ENCODE measurements at regions not wholly inside any gene's neighbourhood (a gene's known extent, or its start where the extent isn't known, plus 50 kb on each side); places are given as distances from the start of the nearest gene placed in this dataset.

GRCh38 chr2:107132746-107133145 is 246.8 kb upstream of the ST6GAL2 start:
- Histone ChIP-seq H3K4me1 (ENCODE audit: control insufficient read depth in 2 of 2, insufficient read depth in 2 of 2, low read length in 2 of 2) (peaks cover 11 to 14% of the 10 kb centered on the region in 2 donors), H2AFZ (ENCODE audit: insufficient read depth, low read depth, low read length, poor library complexity, severe bottlenecking) (peak overlapping the region; percentile 40), H3K79me2 (ENCODE audit: control insufficient read depth, insufficient read depth, low read length) (no peaks in the 10 kb centered on the region), H3K27ac (ENCODE audit: low read length in 2 of 2) (no peak overlapping the region), H4K20me1 (ENCODE audit: control insufficient read depth, insufficient read depth, low read length, poor library complexity, severe bottlenecking) (no peaks in the 10 kb centered on the region), H3K27me3 (replicated peaks in 1 of 4; ENCODE audit: control extremely low read depth in 1 of 4, control insufficient read depth in 3 of 4, insufficient read depth in 4 of 4, low read length in 3 of 4) (no peaks in the 10 kb centered on the region), H3K9me3 (ENCODE audit: control extremely low read depth in 1 of 3, control insufficient read depth in 2 of 3, insufficient read depth in 1 of 3, low read length in 2 of 3) (no peaks in the 10 kb centered on the region), H3K9ac (ENCODE audit: low read length) (no peak overlapping the region), H3K4me2 (replicated peaks; ENCODE audit: low read depth, low read length, poor library complexity, severe bottlenecking) (peak overlapping the region; percentile 47), H3K36me3 (replicated peaks in 1 of 2; ENCODE audit: control extremely low read depth in 1 of 2, control insufficient read depth in 1 of 2, extremely low read depth in 1 of 2, insufficient read depth in 2 of 2, low read length in 1 of 2) (no peaks in the 10 kb centered on the region), H3K4me3 (ENCODE audit: control extremely low read depth in 1 of 5, extremely low read depth in 1 of 5, insufficient read depth in 1 of 5, low read depth in 2 of 5, low read length in 4 of 5) (no peak overlapping the region)
- Mint-ChIP-seq H3K4me1 (no peaks in the 10 kb centered on the region), H3K9me3 (ENCODE audit: insufficient read depth) (no peaks in the 10 kb centered on the region), H3K4me3 (no peak overlapping the region), H3K27me3 (no peaks in the 10 kb centered on the region), H3K27ac (no peak overlapping the region)
- POLR2A ChIA-PET, result no interaction called here
- WGBS (ENCODE audit: insufficient coverage), result 90% methylated on average over 2 of the region's 4 CpGs
- CTCF ChIA-PET, result no interaction called here
- TF ChIP-seq EZH2 (IDR thresholded peaks at IDR 0.05; ENCODE audit: borderline replicate concordance, insufficient read depth, low read depth, low read length, poor library complexity, severe bottlenecking), result no peak
- TF ChIP-seq CTCF (IDR thresholded peaks at IDR 0.05), result no peak
- DNase-seq, result no peak
- intact Hi-C loops (cut with micrococcal nuclease), result no loop called here
- no peak for ATAC-seq (ENCODE audit: low read depth)

GRCh38 chr2:107133412-107133811 is 247.4 kb upstream of the ST6GAL2 start:
- no peak overlapping the region for H3K27ac Mint-ChIP-seq
- no peak for DNase-seq
- Histone ChIP-seq H4K20me1 (ENCODE audit: control insufficient read depth, insufficient read depth, low read length, poor library complexity, severe bottlenecking) (no peaks in the 10 kb centered on the region), H3K9ac (ENCODE audit: low read length) (no peak overlapping the region), H3K4me1 (ENCODE audit: control insufficient read depth in 2 of 2, insufficient read depth in 2 of 2, low read length in 2 of 2) (peaks cover 11 to 14% of the 10 kb centered on the region in 2 donors), H2AFZ (ENCODE audit: insufficient read depth, low read depth, low read length, poor library complexity, severe bottlenecking) (no peak overlapping the region), H3K4me2 (replicated peaks; ENCODE audit: low read depth, low read length, poor library complexity, severe bottlenecking) (no peak overlapping the region), H3K36me3 (replicated peaks in 1 of 2; ENCODE audit: control extremely low read depth in 1 of 2, control insufficient read depth in 1 of 2, extremely low read depth in 1 of 2, insufficient read depth in 2 of 2, low read length in 1 of 2) (no peaks in the 10 kb centered on the region), H3K27ac (ENCODE audit: low read length in 2 of 2) (no peak overlapping the region), H3K4me3 (ENCODE audit: control extremely low read depth in 1 of 5, extremely low read depth in 1 of 5, insufficient read depth in 1 of 5, low read depth in 2 of 5, low read length in 4 of 5) (no peak overlapping the region), H3K9me3 (ENCODE audit: control extremely low read depth in 1 of 3, control insufficient read depth in 2 of 3, insufficient read depth in 1 of 3, low read length in 2 of 3) (no peaks in the 10 kb centered on the region), H3K27me3 (replicated peaks in 1 of 4; ENCODE audit: control extremely low read depth in 1 of 4, control insufficient read depth in 3 of 4, insufficient read depth in 4 of 4, low read length in 3 of 4) (no peaks in the 10 kb centered on the region), H3K79me2 (ENCODE audit: control insufficient read depth, insufficient read depth, low read length) (no peaks in the 10 kb centered on the region)
- no peaks in the 10 kb centered on the region for H3K27me3 Mint-ChIP-seq
- H3K9me3 Mint-ChIP-seq (ENCODE audit: insufficient read depth), result no peaks in the 10 kb centered on the region
- ChIA-PET POLR2A (no interaction called here), CTCF (no interaction called here)
- intact Hi-C loops (cut with micrococcal nuclease), result no loop called here
- no peak for ATAC-seq (ENCODE audit: low read depth)
- H3K4me3 Mint-ChIP-seq, result no peak overlapping the region
- no peak for TF ChIP-seq EZH2 (IDR thresholded peaks at IDR 0.05; ENCODE audit: borderline replicate concordance, insufficient read depth, low read depth, low read length, poor library complexity, severe bottlenecking)
- no peak for TF ChIP-seq CTCF (IDR thresholded peaks at IDR 0.05)
- H3K4me1 Mint-ChIP-seq, result no peaks in the 10 kb centered on the region
- WGBS (ENCODE audit: insufficient coverage), result 100% methylated on average over 1 of the region's 1 CpG

Measured in B cell (primary cell).